Neural crest cell (in vitro differentiated cells): ENCODE measurements at regions not wholly inside any gene's neighbourhood (a gene's known extent, or its start where the extent isn't known, plus 50 kb on each side); places are given as distances from the start of the nearest gene placed in this dataset.
A peak's percentile ranks its signal among the peaks of the same experiment; 100 is the strongest.

Experiments
- DNase-seq: peaks from one replicate; pipeline ENCODE4 v3.0.0; 2021; ENCODE audit warnings: low read depth, mixed read lengths, low spot score
- H3K27ac Mint-ChIP-seq: one replicate; pipeline ENCODE4 v1.8.0; 2021; ENCODE audit warnings: mild to moderate bottlenecking, mixed read lengths; ENCODE audit not compliant: unreplicated experiment
- H3K27me3 Mint-ChIP-seq: 2 replicates; pipeline ENCODE4 v1.8.0; 2021; ENCODE audit warnings: low read depth, mild to moderate bottlenecking, mixed read lengths
- H3K36me3 Mint-ChIP-seq: 2 replicates; pipeline ENCODE4 v1.8.0; 2021; ENCODE audit warnings: low read depth, mild to moderate bottlenecking, mixed read lengths
- H3K4me1 Mint-ChIP-seq: 2 replicates; pipeline ENCODE4 v1.8.0; 2021; ENCODE audit warnings: mixed read lengths
- H3K4me3 Mint-ChIP-seq: one replicate; pipeline ENCODE4 v1.8.0; 2021; ENCODE audit warnings: mild to moderate bottlenecking, mixed read lengths
- H3K9me3 Mint-ChIP-seq: 2 replicates; pipeline ENCODE4 v1.8.0; 2021; ENCODE audit warnings: mixed read lengths
- CTCF ChIP-seq: fragments of 200-600 bp; sonication (generic); conservative IDR thresholded peaks from 2 replicates; pipeline ENCODE4 v1.5.0; 2021; ENCODE audit warnings: antibody characterized with exemption, mild to moderate bottlenecking

- Mint-ChIP-seq H3K9me3 (no peaks in the 10 kb centered on the region), H3K27ac (peak overlapping the region; percentile 3), H3K4me1 (peaks cover 33% of the 10 kb centered on the region), H3K27me3 (peaks cover 63% of the 10 kb centered on the region), H3K36me3 (no peaks in the 10 kb centered on the region), H3K4me3 (peak overlapping the region; percentile 88)
- no peak for TF ChIP-seq CTCF
- peak; percentile 30 for DNase-seq
Observed at GRCh38 chr19:30222992-30223865, 149.0 kb upstream of the ZNF536 start.

- peaks cover 67% of the 10 kb centered on the region for H3K27me3 Mint-ChIP-seq
- peak overlapping the region; percentile 88 for H3K4me3 Mint-ChIP-seq
- peaks cover 36% of the 10 kb centered on the region for H3K4me1 Mint-ChIP-seq
- no peak for TF ChIP-seq CTCF
- DNase-seq = no peak
- H3K27ac Mint-ChIP-seq = no peak overlapping the region
- no peaks in the 10 kb centered on the region for H3K9me3 Mint-ChIP-seq
- H3K36me3 Mint-ChIP-seq = no peaks in the 10 kb centered on the region
Observed at GRCh38 chr19:30223866-30224688, 148.1 kb upstream of the ZNF536 start.

GRCh38 chr19:30224689-30225606, 147.2 kb upstream of the ZNF536 start:
- Mint-ChIP-seq H3K27me3 (peaks cover 74% of the 10 kb centered on the region), H3K27ac (peak overlapping the region; percentile 21), H3K9me3 (no peaks in the 10 kb centered on the region), H3K36me3 (no peaks in the 10 kb centered on the region), H3K4me3 (peak overlapping the region; percentile 88), H3K4me1 (peaks cover 43% of the 10 kb centered on the region)
- TF ChIP-seq CTCF = no peak
- DNase-seq = peak; percentile 33

- H3K27me3 Mint-ChIP-seq = peaks cover 76% of the 10 kb centered on the region
- peak; percentile 6 for DNase-seq
- no peaks in the 10 kb centered on the region for H3K9me3 Mint-ChIP-seq
- H3K4me3 Mint-ChIP-seq = peak overlapping the region; percentile 94
- H3K27ac Mint-ChIP-seq = no peak overlapping the region
- H3K4me1 Mint-ChIP-seq = peaks cover 51% of the 10 kb centered on the region
- H3K36me3 Mint-ChIP-seq = no peaks in the 10 kb centered on the region
- no peak for TF ChIP-seq CTCF
Observed at GRCh38 chr19:30225676-30226463, 146.3 kb upstream of the ZNF536 start.
